ENCODE measurements at regions not wholly inside any gene's neighbourhood (a gene's known extent, or its start where the extent isn't known, plus 50 kb on each side); places are given as distances from the start of the nearest gene placed in this dataset.
A peak's percentile ranks its signal among the peaks of the same experiment; 100 is the strongest.

DNA sequence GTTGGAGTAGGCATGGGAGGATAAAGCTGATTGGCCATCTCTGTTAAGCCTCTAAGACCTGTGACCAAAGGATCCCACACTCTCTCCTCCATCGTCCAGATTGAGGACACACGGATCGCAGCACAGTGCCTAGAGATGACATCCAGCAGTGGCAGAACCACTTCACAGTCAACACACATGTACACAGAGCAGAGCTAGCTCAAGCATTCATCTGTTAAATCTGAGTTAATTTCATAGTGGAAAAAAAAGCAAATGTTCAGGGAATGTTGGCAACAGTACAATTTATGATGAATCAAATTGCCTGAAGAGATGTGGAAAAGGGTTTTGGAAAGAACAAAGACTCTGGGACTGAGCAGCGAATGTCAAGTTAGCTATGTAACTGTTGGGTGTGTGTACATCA, 108.1 kb upstream of the PLAAT1 start:
- no peak for TF ChIP-seq CTCF (IDR thresholded peaks at IDR 0.05; ENCODE audit: insufficient read depth, low read depth, low read length)
- no peak for TF ChIP-seq EZH2 (IDR thresholded peaks at IDR 0.05; ENCODE audit: insufficient read depth, low read length)
- no peak overlapping the region for H3K4me3 Mint-ChIP-seq (ENCODE audit: unreplicated experiment)
- no peak overlapping the region for H3K9ac ChIP-seq (ENCODE audit: low read length)
- no peaks in the 10 kb centered on the region for H4K20me1 ChIP-seq (ENCODE audit: insufficient read depth, low read length)
- no peaks in the 10 kb centered on the region for H3K36me3 ChIP-seq (ENCODE audit: insufficient read depth, low read length)
- no peak overlapping the region for H2AFZ ChIP-seq (ENCODE audit: low read depth, low read length)
- DNase-seq (ENCODE audit: low read depth) (peak; percentile 30), FAIRE-seq (no peak)
- H3K36me3 Mint-ChIP-seq (ENCODE audit: low read depth, unreplicated experiment): no peaks in the 10 kb centered on the region
- no peak overlapping the region for H3K27ac Mint-ChIP-seq (ENCODE audit: unreplicated experiment)
- H3K4me3 ChIP-seq (ENCODE audit: insufficient read depth, low read depth, low read length): no peak overlapping the region
- no peaks in the 10 kb centered on the region for H3K79me2 ChIP-seq (ENCODE audit: insufficient read depth, low read length)
- H3K9me3 Mint-ChIP-seq (ENCODE audit: unreplicated experiment): no peaks in the 10 kb centered on the region
- no peak overlapping the region for H3K27ac ChIP-seq (ENCODE audit: low read depth, low read length)
- no peaks in the 10 kb centered on the region for H3K27me3 Mint-ChIP-seq (ENCODE audit: low read depth, unreplicated experiment)
- H3K4me2 ChIP-seq (ENCODE audit: low read length): no peak overlapping the region
- H3K27me3 ChIP-seq (ENCODE audit: insufficient read depth, low read length): no peaks in the 10 kb centered on the region
- H3K9me3 ChIP-seq (ENCODE audit: insufficient read depth, low read depth, low read length): no peaks in the 10 kb centered on the region
- H3K4me1 Mint-ChIP-seq (ENCODE audit: low read depth, unreplicated experiment): peaks cover 14% of the 10 kb centered on the region
- peaks cover 4% of the 10 kb centered on the region for H3K4me1 ChIP-seq (ENCODE audit: insufficient read depth, low read length)

- H3K4me3 Mint-ChIP-seq (ENCODE audit: unreplicated experiment): no peak overlapping the region
- H3K27me3 Mint-ChIP-seq (ENCODE audit: low read depth, unreplicated experiment): no peaks in the 10 kb centered on the region
- H3K4me1 Mint-ChIP-seq (ENCODE audit: low read depth, unreplicated experiment): peaks cover 14% of the 10 kb centered on the region
- Histone ChIP-seq H3K27me3 (ENCODE audit: insufficient read depth, low read length) (no peaks in the 10 kb centered on the region), H3K79me2 (ENCODE audit: insufficient read depth, low read length) (no peaks in the 10 kb centered on the region), H3K27ac (ENCODE audit: low read depth, low read length) (no peak overlapping the region), H3K4me1 (ENCODE audit: insufficient read depth, low read length) (peaks cover 4% of the 10 kb centered on the region), H2AFZ (ENCODE audit: low read depth, low read length) (no peak overlapping the region), H3K4me2 (ENCODE audit: low read length) (peak overlapping the region; percentile 6), H3K4me3 (ENCODE audit: insufficient read depth, low read depth, low read length) (no peak overlapping the region), H3K9me3 (ENCODE audit: insufficient read depth, low read depth, low read length) (no peaks in the 10 kb centered on the region), H3K36me3 (ENCODE audit: insufficient read depth, low read length) (no peaks in the 10 kb centered on the region), H3K9ac (ENCODE audit: low read length) (no peak overlapping the region), H4K20me1 (ENCODE audit: insufficient read depth, low read length) (no peaks in the 10 kb centered on the region)
- no peaks in the 10 kb centered on the region for H3K36me3 Mint-ChIP-seq (ENCODE audit: low read depth, unreplicated experiment)
- FAIRE-seq: peak; percentile 23
- TF ChIP-seq CTCF (IDR thresholded peaks at IDR 0.05; ENCODE audit: insufficient read depth, low read depth, low read length): no peak
- no peak for TF ChIP-seq EZH2 (IDR thresholded peaks at IDR 0.05; ENCODE audit: insufficient read depth, low read length)
- peak; percentile 89 for DNase-seq (ENCODE audit: low read depth)
- no peaks in the 10 kb centered on the region for H3K9me3 Mint-ChIP-seq (ENCODE audit: unreplicated experiment)
- no peak overlapping the region for H3K27ac Mint-ChIP-seq (ENCODE audit: unreplicated experiment)
Measured at GRCh38 chr3:193134856-193135255, 106.2 kb upstream of the PLAAT1 start.

DNA sequence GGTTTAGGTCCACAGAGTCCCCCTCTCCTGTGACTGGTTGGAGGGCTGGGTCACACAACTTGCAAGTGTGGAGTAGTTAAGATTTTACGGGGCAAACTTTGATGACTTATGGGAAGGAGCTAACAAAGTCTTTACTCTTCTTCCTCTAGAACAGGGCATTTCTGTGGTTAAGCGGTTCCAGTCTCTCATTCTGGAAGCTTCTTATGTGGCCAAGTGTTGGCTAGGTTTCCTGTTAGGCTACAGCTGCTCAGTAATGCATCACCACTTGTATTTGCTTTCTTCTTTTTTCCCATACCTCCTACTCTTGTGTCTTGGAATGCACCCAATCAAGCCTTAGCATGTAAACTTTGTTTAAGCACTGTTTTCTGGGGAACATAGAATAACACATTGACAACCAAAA, 100.6 kb upstream of the PLAAT1 start:
- no peak for TF ChIP-seq EZH2 (IDR thresholded peaks at IDR 0.05; ENCODE audit: insufficient read depth, low read length)
- no peak for TF ChIP-seq CTCF (IDR thresholded peaks at IDR 0.05; ENCODE audit: insufficient read depth, low read depth, low read length)
- Mint-ChIP-seq H3K27ac (ENCODE audit: unreplicated experiment) (peak overlapping the region; percentile 95), H3K36me3 (ENCODE audit: low read depth, unreplicated experiment) (no peaks in the 10 kb centered on the region), H3K4me1 (ENCODE audit: low read depth, unreplicated experiment) (peaks cover 8% of the 10 kb centered on the region), H3K9me3 (ENCODE audit: unreplicated experiment) (no peaks in the 10 kb centered on the region), H3K27me3 (ENCODE audit: low read depth, unreplicated experiment) (no peaks in the 10 kb centered on the region), H3K4me3 (ENCODE audit: unreplicated experiment) (no peak overlapping the region)
- Histone ChIP-seq H3K4me2 (ENCODE audit: low read length) (no peak overlapping the region), H3K9ac (ENCODE audit: low read length) (no peak overlapping the region), H3K36me3 (ENCODE audit: insufficient read depth, low read length) (no peaks in the 10 kb centered on the region), H3K4me1 (ENCODE audit: insufficient read depth, low read length) (no peaks in the 10 kb centered on the region), H3K27me3 (ENCODE audit: insufficient read depth, low read length) (no peaks in the 10 kb centered on the region), H3K27ac (ENCODE audit: low read depth, low read length) (no peak overlapping the region), H3K9me3 (ENCODE audit: insufficient read depth, low read depth, low read length) (no peaks in the 10 kb centered on the region), H4K20me1 (ENCODE audit: insufficient read depth, low read length) (no peaks in the 10 kb centered on the region), H2AFZ (ENCODE audit: low read depth, low read length) (no peak overlapping the region), H3K79me2 (ENCODE audit: insufficient read depth, low read length) (no peaks in the 10 kb centered on the region), H3K4me3 (ENCODE audit: insufficient read depth, low read depth, low read length) (no peak overlapping the region)
- DNase-seq (ENCODE audit: low read depth) (peak; percentile 64), FAIRE-seq (no peak)

Measured in astrocyte (in vitro differentiated cells and primary cell).